Stimulated activated CD8-positive, alpha-beta memory T cell treated with anti-CD3 and anti-CD28 coated beads, Interleukin-12 subunit alpha, Interleukin-12 subunit beta, amount 100 ng/mL, for 24 hours (primary cell): ENCODE measurements at regions not wholly inside any gene's neighbourhood (a gene's known extent, or its start where the extent isn't known, plus 50 kb on each side); places are given as distances from the start of the nearest gene placed in this dataset.
"Not testable (repeated sequence)": the region's sequence is repeated elsewhere in the genome, so short reads cannot be mapped to it uniquely, and the experiment has no call there.

Experiments used
- DNase-seq: peaks from one replicate; pipeline ENCODE4 v3.0.0-alpha.2; 2020; ENCODE audit errors: extremely low read depth

DNA sequence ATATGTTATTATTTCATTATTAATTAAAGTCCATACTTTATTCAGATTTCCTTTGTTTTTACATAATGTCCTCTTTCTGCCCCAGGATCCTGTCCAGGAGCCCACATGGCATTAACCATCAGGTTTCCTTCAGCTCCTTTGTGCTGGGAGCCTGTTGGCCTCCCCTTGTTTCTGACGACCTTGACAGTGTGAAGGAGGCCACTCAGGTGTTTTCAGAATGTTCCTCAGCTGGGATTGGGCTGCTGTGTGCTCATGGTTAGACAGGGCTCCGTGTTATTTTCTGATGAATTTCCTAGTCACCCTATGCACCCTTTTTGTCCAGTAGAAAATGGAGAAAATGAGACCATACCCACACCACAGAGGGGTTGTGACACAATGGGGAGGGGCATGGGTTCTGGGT is 281.0 kb upstream of the FOXF1 start:
- DNase-seq: no peak

DNA sequence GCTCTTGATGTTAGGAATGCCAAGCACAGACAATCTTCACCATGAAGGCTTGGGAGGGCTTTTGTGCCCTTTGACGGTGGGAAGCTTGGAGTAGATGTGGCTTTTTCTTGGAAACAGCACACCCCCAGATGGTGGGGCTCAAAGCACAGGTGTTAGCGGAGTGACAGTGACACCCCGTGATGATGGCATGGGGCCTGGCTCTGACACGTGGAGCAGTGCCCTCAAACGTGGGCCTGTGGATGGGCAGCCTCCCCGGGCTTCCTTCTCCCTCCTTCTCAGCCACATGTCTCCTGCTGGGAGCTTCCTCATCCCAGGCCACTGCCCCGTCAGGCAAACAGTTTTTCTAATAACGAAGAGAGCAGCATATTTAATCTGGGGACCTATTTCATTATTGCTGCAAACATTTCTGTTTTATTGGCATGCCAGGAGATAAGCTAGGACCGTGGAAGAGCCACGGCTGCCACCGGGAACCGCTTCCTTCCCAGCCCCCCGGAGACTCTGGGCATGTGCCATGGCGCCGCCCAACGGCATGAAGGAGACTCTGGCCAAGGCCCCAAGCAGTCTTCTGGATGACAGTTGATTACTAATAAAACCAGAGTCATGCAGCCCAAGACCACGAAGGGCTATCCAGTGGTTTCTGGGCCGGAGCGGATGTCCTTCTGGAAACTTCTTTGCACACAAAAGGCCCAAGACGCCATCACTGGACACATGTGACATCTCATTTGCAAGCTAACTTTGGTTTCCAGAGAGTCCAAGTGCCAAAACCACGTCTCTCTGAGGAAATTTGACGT is 280.3 kb upstream of the FOXF1 start:
- DNase-seq: no peak

DNA sequence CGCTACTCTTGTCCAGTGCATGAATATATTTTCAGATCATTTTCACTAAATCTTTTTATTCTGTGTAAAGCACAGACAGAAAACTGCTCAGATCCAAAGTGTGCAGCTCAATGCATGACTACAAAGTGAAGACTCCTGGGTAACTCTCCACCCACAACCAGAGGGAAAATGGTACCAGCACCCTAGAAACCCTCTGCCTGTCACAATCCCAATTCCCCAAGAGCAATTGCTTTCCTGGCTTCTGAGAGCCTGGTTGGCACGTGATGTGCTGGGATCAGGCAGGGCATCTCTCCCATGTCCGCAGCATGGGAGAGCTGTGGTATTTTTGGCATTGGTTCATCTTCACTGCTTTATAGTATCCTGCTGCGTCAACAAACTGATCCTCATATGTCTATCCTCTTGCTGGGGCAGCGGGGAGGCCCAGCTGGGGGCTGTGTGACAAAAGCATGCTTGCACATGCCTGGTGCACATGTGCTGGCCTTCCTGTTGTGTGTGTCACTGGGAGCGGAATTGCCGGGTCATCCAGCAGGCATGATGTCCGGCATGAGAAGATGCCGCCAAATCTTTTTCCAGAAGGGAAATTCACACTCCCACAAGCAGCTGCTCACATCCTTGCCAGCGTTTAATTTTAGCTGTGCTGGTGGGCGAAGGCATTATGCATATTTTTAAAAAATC is 278.9 kb upstream of the FOXF1 start:
- no peak for DNase-seq

DNA sequence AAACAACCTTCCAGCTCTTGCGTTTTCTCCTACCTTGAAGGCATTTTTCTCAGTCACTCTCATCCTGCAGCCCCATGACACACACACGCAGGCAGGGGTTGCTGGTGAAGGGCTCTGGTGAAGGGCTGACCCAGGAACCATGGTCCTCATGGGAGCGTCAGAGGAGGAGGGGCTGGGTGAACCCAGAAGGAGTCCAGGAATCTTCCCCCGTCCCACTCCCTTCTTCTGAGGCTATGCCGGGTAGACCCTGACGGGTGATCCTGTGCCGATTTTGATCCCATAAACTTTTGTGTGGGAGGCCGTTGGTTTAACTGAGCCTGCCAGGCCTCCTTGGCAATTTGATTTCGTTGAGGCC is 278.4 kb upstream of the FOXF1 start:
- no peak for DNase-seq

DNA sequence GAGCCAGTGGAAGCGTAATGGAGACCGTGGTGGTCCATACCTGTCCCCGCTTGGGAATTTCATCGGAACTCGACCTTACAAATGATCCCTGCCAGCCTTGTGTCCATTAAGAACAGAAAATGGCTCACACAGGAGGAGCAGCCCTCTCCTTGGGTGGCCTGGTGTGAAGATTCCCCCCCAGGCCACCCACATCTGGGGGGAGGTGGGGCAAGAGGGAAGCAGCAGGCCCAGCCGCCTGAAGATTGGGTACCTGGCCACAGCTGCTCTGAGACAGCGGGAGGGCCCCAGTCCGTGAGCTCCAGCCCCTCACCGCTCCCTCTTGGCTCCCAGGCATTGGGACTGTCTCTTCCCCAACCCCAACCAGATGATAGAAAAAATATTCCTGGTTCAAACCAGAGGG is 277.8 kb upstream of the FOXF1 start:
- DNase-seq: no peak

DNA sequence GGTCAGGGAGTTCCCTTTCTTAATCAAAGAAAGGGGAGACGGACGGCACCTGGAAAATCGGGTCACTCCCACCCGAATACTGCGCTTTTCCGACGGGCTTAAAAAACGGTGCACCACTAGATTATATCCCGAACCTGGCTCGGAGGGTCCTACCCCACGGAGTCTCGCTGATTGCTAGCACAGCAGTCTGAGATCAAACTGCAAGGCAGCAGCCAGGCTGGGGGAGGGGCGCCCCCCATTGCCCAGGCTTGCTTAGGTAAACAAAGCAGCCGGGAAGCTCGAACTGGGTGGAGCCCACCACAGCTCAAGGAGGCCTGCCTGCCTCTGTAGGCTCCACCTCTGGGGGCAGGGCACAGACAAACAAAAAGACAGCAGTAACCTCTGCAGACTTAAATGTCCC is 276.8 kb upstream of the FOXF1 start:
- not testable (repeated sequence) for DNase-seq

DNA sequence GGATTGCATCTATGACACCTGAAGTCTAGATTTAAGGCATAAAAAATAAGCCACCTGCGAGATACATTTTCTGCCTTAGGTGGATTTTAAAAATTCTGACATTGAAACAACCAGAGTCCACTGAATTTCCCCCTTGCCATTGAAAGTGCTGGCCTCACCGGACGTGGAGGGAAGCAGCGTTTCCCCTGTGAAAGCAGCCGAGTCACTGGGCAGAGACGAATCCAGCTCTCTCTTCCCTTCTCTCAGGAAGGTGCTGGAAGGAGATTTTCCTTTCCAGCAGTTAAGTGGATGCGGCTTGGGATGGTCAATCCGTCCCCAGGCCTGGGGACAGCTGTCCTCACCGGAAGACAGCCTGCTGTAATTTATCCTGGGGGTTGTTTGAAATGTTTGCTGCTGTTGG is 270.9 kb upstream of the FOXF1 start:
- no peak for DNase-seq

DNA sequence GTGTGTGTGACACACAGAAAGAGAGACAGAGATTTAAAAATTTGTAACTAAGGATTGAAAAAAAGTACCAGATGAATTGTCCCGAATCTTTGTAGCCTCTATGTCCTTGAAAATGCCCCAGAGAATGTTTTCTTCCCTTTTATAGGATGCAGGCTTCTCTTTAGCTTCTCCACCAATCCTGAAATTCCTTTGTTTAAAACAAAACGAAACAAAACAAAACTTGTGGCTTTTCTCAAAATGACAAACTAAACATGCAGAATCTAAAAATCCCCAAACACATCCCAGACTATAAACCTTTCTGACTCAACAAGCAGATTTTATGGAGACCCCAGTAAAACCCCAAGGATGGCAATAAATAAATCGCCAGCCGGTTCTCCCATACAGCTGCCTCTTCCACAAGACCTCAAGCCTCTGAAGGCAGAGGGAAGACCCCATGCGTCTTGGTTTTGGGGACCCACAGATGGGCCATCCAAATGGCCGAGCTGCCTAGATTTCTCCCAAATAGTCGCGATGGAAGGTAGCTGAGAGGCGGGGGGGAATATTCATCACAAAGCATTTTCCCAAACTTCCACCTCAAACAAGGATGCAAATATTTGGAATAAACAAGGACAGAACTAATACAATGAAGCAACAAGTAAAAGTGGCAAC is 269.5 kb upstream of the FOXF1 start:
- DNase-seq: no peak

DNA sequence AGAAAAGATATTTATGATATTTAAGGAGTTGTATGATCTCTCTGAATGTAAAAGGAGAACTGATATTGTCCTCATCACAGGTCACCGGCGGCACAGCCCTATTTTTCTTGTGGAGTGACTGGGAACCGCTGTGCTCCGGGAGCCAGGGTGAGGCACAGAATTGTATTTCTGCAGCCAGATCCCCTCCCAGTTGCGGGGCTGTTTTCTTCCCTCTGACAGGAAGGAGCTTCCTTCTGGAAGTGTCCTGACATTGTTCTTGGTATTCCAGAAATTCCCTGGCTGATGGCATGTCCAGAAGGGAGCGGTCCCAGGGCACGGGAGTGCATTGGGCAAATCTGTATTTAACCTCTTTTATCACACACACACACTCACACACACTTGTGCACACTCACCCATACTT is 268.6 kb upstream of the FOXF1 start:
- DNase-seq: no peak

DNA sequence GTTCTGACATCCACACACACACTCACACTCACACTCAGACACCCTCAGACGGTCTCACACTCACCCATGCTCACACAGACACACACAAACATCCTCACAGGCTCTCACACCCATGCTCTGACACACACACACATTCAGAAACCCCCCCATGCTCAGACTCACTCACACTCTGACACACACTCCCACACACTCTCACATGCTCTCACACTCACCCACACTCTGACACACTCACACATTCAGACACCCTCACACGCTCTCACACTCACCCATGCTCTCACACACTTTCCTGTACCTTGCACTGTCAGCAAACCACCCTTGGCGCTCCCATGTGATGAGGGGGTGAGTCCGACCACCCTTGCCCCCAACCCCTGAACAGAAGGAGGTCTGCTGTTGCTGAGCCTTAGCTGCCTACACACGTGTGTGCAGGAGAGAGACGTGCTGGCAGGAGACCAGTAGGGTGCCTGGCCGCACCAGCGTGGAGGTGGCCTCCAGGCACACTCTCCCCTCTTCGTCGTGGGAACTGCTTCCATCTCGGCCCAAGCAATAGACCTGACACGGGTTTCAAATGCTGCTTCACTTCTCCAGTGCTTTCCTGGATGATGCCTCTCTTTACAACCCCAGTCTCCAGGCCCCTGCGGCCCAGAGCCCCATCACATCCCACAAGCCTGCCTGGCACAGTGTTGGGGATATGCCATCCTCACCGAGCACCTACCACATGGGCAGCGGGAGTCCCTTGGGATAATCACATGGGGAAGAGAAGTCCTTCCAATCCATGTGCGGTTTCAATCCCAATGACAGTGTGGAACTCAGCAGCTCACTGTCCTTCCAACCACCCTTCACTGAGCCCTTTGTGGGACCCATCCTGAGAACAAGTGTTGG is 267.8 kb upstream of the FOXF1 start:
- no peak for DNase-seq

DNA sequence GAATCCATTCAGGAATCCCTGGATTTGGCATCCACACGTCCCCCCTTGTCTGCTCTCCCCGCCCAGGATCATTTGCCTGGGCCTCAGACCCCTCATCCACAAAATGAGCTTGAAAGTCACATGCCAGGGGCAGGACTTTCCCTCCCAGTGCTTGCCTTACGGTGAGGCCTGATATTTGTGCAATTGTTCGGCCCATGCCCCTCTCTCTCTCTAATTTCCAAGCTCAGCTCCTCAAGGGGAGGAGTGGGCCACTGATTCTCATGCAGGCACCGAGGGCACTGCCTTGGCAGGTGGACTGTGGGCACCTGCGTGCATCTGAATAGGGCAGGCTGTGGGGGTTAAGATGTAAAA is 267.2 kb upstream of the FOXF1 start:
- no peak for DNase-seq

DNA sequence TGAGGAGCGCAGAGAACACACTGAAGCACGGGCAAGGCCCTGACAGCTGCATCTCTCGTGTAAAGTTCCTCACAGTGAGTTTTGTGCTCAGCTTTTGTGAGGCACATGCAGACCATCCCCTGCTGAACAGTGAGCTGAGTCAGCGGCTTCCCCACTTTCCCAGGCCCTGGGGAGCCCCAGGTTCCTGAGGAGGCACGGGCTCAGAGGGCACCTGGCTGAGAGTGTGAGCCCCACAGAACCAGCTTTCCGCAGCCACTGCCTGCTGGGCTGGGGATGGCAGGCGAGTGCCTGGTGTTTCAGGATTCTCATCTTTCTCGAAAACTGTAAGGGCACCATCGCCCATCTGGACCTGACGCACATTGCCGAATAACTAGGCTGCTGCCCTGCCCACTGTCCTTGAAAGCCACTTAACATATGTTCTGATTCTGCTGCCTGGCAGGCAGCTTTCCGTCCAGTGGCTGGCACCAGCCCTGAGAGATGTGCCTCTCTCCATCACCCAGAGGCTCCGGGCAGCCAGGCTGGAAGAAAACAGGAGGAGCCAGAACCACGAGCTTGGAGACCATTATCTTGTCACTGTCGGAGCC is 266.7 kb upstream of the FOXF1 start:
- no peak for DNase-seq

DNA sequence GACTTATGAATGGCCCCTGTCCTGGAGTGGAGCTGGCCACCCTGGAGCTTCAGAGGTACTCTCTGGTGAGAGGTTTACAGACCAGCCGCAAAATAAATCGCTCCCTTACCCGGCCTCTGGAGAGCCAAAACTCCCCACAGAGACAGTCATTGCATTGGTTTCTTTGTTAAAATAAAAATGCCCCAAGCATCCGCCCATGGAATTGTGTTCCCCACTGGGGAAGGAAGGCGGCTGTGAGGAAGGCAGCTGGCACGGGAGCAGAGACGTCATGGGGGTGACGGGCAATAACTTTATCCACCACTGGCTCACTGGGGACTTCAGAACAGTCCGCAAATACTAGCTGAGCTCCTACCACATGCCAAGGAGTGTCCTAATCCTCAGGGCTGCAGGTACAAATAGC is 266.2 kb upstream of the FOXF1 start:
- DNase-seq: no peak

DNA sequence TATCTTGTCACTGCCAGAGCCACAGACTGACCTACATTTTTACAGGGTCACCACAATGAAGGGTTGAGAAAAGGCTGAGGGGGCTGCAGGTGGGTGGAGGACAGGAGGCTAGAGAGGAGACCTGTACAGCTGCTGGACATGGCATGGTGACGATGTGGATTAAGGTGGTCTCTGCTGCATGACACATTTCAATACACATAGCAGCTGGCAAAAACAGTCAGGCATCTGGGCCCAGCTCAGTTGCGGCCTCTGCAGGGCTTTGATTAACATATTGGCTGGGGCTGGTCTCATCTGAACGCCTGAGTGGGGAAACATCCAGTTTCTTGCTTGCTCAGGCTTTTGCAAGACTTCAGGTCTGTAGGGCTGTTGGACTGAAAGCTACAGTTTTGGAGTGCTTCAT is 265.4 kb upstream of the FOXF1 start:
- DNase-seq: no peak

DNA sequence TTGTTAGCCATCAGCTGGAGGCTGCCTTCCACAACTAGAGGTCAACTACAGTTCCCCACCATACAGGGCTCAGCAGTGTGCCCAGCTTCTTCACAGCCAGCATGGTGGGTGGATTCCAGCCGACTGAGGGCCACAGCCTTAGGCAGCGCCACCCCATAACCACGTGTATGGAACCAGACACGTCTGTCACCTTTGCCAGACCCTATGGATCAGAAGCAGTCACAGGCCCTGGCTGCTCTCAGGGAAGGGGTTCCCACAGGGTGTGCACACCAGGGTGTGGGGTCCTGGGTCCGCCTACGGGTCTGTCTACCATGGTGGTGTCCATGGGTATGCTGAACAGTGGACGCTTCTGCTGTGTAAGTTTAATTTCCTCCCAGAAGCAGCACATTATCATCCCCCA is 265.0 kb upstream of the FOXF1 start:
- no peak for DNase-seq

DNA sequence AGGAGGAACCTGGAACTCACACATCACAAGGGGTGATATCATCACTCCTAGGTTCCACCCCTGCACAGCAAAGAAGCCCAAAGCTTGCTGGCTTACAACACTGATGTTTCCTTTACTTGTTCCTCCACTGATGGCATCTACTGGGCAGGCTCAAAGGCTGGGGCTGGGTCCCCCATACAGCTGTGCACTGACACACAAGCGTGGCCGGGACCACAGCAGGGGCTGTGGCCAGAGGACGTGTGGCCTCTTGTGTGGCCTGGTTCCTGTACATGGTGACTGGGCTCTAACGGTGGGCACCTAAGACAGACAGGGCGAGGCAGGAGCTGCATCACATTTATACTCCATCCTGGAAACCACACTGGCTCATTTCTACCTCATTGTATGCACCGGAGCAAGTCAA is 264.4 kb upstream of the FOXF1 start:
- no peak for DNase-seq

DNA sequence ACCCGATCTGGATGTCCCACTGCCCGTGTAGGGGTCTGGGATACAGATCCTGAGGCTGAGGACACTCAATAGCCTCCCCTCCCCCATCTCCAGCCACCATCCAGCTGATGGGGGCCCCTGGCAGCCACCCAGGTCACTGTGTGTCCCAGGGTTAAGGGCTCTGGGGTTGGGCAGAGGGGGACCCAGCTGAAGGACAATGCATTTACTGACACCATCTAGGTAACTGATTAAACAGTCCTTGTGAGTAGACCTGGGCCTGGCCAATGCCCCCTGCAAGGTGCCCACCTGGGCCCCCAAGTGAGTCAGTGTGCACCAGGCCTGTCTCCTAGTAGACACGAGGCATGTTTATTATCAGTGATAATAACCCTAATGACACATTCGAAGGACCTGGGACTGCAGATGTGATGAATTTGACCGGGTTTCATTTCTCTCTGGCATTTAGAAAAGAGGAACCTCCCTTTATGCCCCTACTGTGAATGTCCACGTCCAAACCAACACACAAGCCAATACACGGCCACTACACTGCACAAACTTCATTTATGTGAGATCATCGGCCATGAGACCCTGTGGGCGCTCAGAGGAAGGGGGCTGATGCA is 261.9 kb upstream of the FOXF1 start:
- no peak for DNase-seq

DNA sequence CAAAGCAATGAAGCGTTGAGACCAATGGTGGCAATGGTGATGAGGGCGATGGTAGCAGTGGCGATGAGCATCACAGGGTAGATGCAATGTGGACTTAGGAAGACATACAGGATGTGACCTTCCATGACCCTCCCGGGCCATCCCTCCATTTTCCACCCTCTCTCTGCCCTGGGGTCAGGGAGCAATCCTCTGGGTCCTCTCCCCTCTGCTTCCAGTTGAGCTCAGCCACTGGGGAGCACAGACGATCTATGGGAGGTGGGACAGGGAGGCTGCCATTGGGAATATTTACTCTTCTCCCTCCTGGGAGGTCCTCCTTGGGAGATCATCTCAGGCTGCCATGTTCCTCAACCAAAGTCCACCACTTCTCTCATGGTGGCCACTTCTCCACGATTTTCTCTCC is 260.7 kb upstream of the FOXF1 start:
- DNase-seq: no peak

DNA sequence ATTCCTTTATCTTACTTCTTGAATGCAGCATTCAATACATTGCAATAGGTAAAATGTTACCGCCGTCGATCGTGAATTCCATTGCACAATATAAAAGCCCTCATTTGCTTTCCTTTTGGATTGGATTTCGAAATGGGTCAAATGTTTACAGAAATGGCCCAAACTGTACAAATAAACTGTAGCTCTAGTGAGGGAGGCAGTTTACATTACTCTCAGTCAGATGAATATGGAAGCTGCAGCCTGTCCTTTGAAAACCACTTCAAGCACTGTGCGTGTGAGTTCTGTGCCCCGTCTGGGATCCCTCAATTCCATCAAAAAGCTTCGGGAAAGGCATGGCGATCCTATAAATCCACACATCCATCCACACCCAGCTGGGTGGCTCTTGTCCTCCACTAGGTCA is 258.6 kb upstream of the FOXF1 start:
- no peak for DNase-seq

DNA sequence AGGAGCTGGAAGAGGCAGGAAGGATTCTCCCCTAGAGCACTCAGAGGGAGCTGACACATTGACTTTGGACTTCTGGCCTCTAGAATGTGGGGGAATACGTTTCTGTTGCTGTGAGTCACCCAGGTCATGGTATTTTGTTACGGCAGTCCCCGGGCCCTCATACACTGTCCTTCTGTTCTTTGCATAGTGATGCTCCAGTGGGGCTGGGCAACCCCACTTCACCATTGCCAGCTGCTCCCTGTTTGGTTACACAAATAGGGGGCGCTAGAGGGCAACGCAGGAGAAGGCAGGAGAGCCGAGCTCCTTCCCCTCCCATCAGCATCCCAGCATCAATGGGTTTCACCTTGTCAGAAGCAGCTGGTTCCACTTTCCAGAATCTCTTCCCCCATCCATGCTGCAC is 257.7 kb upstream of the FOXF1 start:
- no peak for DNase-seq

DNA sequence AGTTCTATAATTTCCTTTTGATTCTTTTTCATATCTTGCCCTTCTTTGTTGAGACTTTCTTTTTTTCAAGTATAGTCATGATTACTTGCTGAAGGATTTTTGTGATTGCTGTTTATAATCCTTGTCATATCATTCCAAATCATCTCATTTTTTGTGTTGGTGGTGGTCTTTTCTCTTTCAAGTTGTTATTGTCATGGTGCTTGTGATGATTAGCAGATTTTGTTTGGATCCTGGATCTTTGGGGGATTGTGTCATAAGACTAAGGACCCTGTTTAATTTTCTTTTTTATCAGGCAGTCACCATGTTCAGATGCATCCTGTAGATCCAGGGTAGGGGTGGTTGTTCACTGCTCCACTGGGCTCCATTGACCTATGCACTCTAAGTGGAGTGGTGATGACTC is 254.4 kb upstream of the FOXF1 start:
- DNase-seq: no peak

DNA sequence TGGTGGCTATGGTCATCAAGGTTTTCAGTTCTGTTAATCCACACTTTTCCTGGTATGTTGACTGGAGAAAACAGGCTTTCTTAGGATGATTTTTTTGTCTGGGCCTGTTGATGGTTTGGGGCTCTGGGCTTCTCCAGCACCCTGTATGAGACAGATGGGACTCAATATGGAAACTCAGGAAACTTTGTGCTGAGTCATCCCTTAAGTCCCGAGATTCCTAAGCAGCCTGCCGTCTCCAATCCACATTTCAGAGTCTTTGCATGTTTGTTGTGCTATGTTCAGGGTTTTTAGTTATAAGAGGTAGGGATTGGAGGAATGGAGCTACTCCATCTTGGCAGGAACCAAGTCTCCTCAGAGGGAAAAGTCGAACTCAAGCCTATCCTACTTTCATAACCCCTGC is 253.3 kb upstream of the FOXF1 start:
- no peak for DNase-seq
